Astrocyte (in vitro differentiated cells and primary cell): ENCODE measurements at regions not wholly inside any gene's neighbourhood (a gene's known extent, or its start where the extent isn't known, plus 50 kb on each side); places are given as distances from the start of the nearest gene placed in this dataset.
"Not testable (repeated sequence)": the region's sequence is repeated elsewhere in the genome, so short reads cannot be mapped to it uniquely, and the experiment has no call there.

Experiments
- DNase-seq: peaks from one replicate; pipeline ENCODE4 v3.0.0-alpha.2; 2010; ENCODE audit warnings: low read depth
- FAIRE-seq: peaks from 2 replicates; lab custom pipeline; 2011; peaks lifted over from hg19 to GRCh38; lab: Jason Lieb, UNC
- H2AFZ ChIP-seq: 2 replicates; pipeline ENCODE4 v1.6.0; 2012; ENCODE audit warnings: low read depth, low read length, inconsistent platforms
- H3K27ac ChIP-seq: 2 replicates; pipeline ENCODE4 v1.5.1; 2011; ENCODE audit warnings: low read depth, low read length, inconsistent platforms
- H3K27me3 ChIP-seq: 2 replicates; pipeline ENCODE4 v1.6.0; 2011; ENCODE audit warnings: low read length, inconsistent platforms; ENCODE audit not compliant: insufficient read depth
- H3K36me3 ChIP-seq: 2 replicates; pipeline ENCODE4 v1.5.1; 2011; ENCODE audit warnings: low read length, inconsistent platforms; ENCODE audit not compliant: insufficient read depth
- H3K4me1 ChIP-seq: 2 replicates; pipeline ENCODE4 v1.5.1; 2011; ENCODE audit warnings: low read length, inconsistent platforms; ENCODE audit not compliant: insufficient read depth
- H3K4me2 ChIP-seq: 2 replicates; pipeline ENCODE4 v1.6.0; 2012; ENCODE audit warnings: low read length, inconsistent platforms
- H3K4me3 ChIP-seq: 2 replicates; pipeline ENCODE4 v1.5.1; 2011; ENCODE audit warnings: low read depth, mild to moderate bottlenecking, low read length, inconsistent platforms; ENCODE audit not compliant: insufficient read depth
- H3K79me2 ChIP-seq: 2 replicates; pipeline ENCODE4 v1.6.0; 2012; ENCODE audit warnings: mild to moderate bottlenecking, low read length, inconsistent platforms; ENCODE audit not compliant: insufficient read depth
- H3K9ac ChIP-seq: 2 replicates; pipeline ENCODE4 v1.6.0; 2012; ENCODE audit warnings: mild to moderate bottlenecking, low read length, inconsistent platforms
- H3K9me3 ChIP-seq: 2 replicates; pipeline ENCODE4 v1.5.1; 2012; ENCODE audit warnings: low read depth, mild to moderate bottlenecking, low read length, inconsistent platforms; ENCODE audit not compliant: insufficient read depth
- H4K20me1 ChIP-seq: 2 replicates; pipeline ENCODE4 v1.6.0; 2012; ENCODE audit warnings: low read length, inconsistent platforms; ENCODE audit not compliant: insufficient read depth
- H3K27ac Mint-ChIP-seq: one replicate; pipeline ENCODE4 v1.8.0; 2021; ENCODE audit warnings: mild to moderate bottlenecking, mixed read lengths; ENCODE audit not compliant: unreplicated experiment
- H3K27me3 Mint-ChIP-seq: one replicate; pipeline ENCODE4 v1.8.0; 2021; ENCODE audit warnings: low read depth, mixed read lengths; ENCODE audit not compliant: unreplicated experiment
- H3K36me3 Mint-ChIP-seq: one replicate; pipeline ENCODE4 v1.8.0; 2021; ENCODE audit warnings: low read depth, mixed read lengths; ENCODE audit not compliant: unreplicated experiment
- H3K4me1 Mint-ChIP-seq: one replicate; pipeline ENCODE4 v1.8.0; 2021; ENCODE audit warnings: low read depth, mixed read lengths; ENCODE audit not compliant: unreplicated experiment
- H3K4me3 Mint-ChIP-seq: one replicate; pipeline ENCODE4 v1.8.0; 2021; ENCODE audit warnings: mild to moderate bottlenecking, moderate library complexity, mixed read lengths; ENCODE audit not compliant: unreplicated experiment
- H3K9me3 Mint-ChIP-seq: one replicate; pipeline ENCODE4 v1.8.0; 2021; ENCODE audit warnings: mild to moderate bottlenecking, mixed read lengths; ENCODE audit not compliant: unreplicated experiment
- CTCF ChIP-seq: IDR thresholded peaks from 2 replicates; pipeline ENCODE4 v1.5.1; 2011; ENCODE audit warnings: low read depth, mild to moderate bottlenecking, inconsistent platforms, low read length, moderate library complexity; ENCODE audit not compliant: insufficient read depth
- EZH2 ChIP-seq: IDR thresholded peaks from 2 replicates; pipeline ENCODE4 v1.6.1; 2012; ENCODE audit warnings: mild to moderate bottlenecking, low read length, inconsistent platforms; ENCODE audit not compliant: insufficient read depth

- H3K9me3 Mint-ChIP-seq, H3K4me3 ChIP-seq, H3K9me3 ChIP-seq, H2AFZ ChIP-seq, FAIRE-seq, H3K4me3 Mint-ChIP-seq, H3K9ac ChIP-seq, H3K27ac ChIP-seq, H3K4me1 Mint-ChIP-seq, H4K20me1 ChIP-seq, DNase-seq, H3K36me3 Mint-ChIP-seq, H3K27me3 ChIP-seq, H3K36me3 ChIP-seq, H3K27me3 Mint-ChIP-seq, H3K4me2 ChIP-seq, H3K79me2 ChIP-seq, H3K4me1 ChIP-seq, H3K27ac Mint-ChIP-seq: not testable (repeated sequence)
Observed at GRCh38 chr21:13340670-13341234, 268.8 kb upstream of the POTED start.

- H3K4me2 ChIP-seq, H3K4me3 ChIP-seq, H3K9ac ChIP-seq, H3K36me3 ChIP-seq, H3K4me1 ChIP-seq, H3K79me2 ChIP-seq, H3K4me1 Mint-ChIP-seq, H3K27ac ChIP-seq, H3K36me3 Mint-ChIP-seq, H3K9me3 ChIP-seq, H3K27ac Mint-ChIP-seq, H3K4me3 Mint-ChIP-seq, H3K27me3 Mint-ChIP-seq, H4K20me1 ChIP-seq, H2AFZ ChIP-seq, H3K9me3 Mint-ChIP-seq, DNase-seq, H3K27me3 ChIP-seq, FAIRE-seq: not testable (repeated sequence)
Observed at GRCh38 chr21:13351521-13351920, 258.1 kb upstream of the POTED start.

- H3K36me3 ChIP-seq, H3K4me1 ChIP-seq, H3K9ac ChIP-seq, H3K4me3 Mint-ChIP-seq, H3K4me2 ChIP-seq, H3K4me1 Mint-ChIP-seq, H3K27ac Mint-ChIP-seq, H3K36me3 Mint-ChIP-seq, H3K27ac ChIP-seq, H3K27me3 Mint-ChIP-seq, H2AFZ ChIP-seq, DNase-seq, H3K79me2 ChIP-seq, FAIRE-seq, H3K9me3 ChIP-seq, H3K9me3 Mint-ChIP-seq, H3K4me3 ChIP-seq, H3K27me3 ChIP-seq, H4K20me1 ChIP-seq: not testable (repeated sequence)
Observed at GRCh38 chr21:13360175-13360574, 249.4 kb upstream of the POTED start.

- Mint-ChIP-seq H3K27ac (no peak overlapping the region), H3K4me1 (no peaks in the 10 kb centered on the region), H3K27me3 (no peaks in the 10 kb centered on the region), H3K9me3 (peaks cover 3% of the 10 kb centered on the region), H3K36me3 (no peaks in the 10 kb centered on the region), H3K4me3 (no peak overlapping the region)
- Histone ChIP-seq H3K9ac (no peak overlapping the region), H3K4me3 (no peak overlapping the region), H3K27me3 (no peaks in the 10 kb centered on the region), H2AFZ (no peak overlapping the region), H3K79me2 (no peaks in the 10 kb centered on the region), H3K36me3 (no peaks in the 10 kb centered on the region), H3K9me3 (no peaks in the 10 kb centered on the region), H3K27ac (no peak overlapping the region), H3K4me1 (no peaks in the 10 kb centered on the region), H3K4me2 (no peak overlapping the region), H4K20me1 (no peaks in the 10 kb centered on the region)
- TF ChIP-seq EZH2 (no peak), CTCF (no peak)
- FAIRE-seq (no peak), DNase-seq (no peak)
Observed at GRCh38 chr21:13368200-13368599, 241.4 kb upstream of the POTED start.

- H3K27ac Mint-ChIP-seq, H4K20me1 ChIP-seq, H3K27me3 ChIP-seq, H2AFZ ChIP-seq, H3K9me3 ChIP-seq, H3K4me2 ChIP-seq, H3K4me1 Mint-ChIP-seq, FAIRE-seq, H3K4me1 ChIP-seq, H3K9ac ChIP-seq, DNase-seq, H3K4me3 Mint-ChIP-seq, H3K79me2 ChIP-seq, H3K4me3 ChIP-seq, H3K27ac ChIP-seq, H3K27me3 Mint-ChIP-seq, H3K36me3 Mint-ChIP-seq, H3K9me3 Mint-ChIP-seq, H3K36me3 ChIP-seq: not testable (repeated sequence)
Observed at GRCh38 chr21:13372721-13373120, 236.9 kb upstream of the POTED start.
